ENCODE measurements at regions not wholly inside any gene's neighbourhood (a gene's known extent, or its start where the extent isn't known, plus 50 kb on each side); places are given as distances from the start of the nearest gene placed in this dataset.

- no peak for FAIRE-seq
- no peaks in the 10 kb centered on the region for H3K9me1 ChIP-seq (ENCODE audit: control insufficient read depth, extremely low read depth, insufficient read depth, low read length)
- H2AFZ ChIP-seq (ENCODE audit: control insufficient read depth, low read length), result no peak overlapping the region
- no peak overlapping the region for H3K27ac ChIP-seq (ENCODE audit: control insufficient read depth, insufficient read depth, low read length)
- H3K79me2 ChIP-seq (ENCODE audit: control insufficient read depth, insufficient read depth, low read length), result no peaks in the 10 kb centered on the region
- no peaks in the 10 kb centered on the region for H3K4me1 ChIP-seq (ENCODE audit: control insufficient read depth, extremely low read depth, insufficient read depth, low read length)
- DNase-seq (ENCODE audit: low read depth, low spot score), result no peak
- no peak overlapping the region for H3K4me3 ChIP-seq (ENCODE audit: control insufficient read depth in 2 of 3, extremely low read depth in 1 of 3, insufficient read depth in 2 of 3, low read depth in 1 of 3, low read length in 3 of 3)
- no peak overlapping the region for H3K4me2 ChIP-seq (ENCODE audit: control insufficient read depth, extremely low read depth, insufficient read depth, low read depth, low read length)
- dilution Hi-C loops (cut with MboI; ENCODE audit: extremely low pct_ligation_motif_present, low sequenced_read_pairs), result no loop called here
- H4K20me1 ChIP-seq (ENCODE audit: control insufficient read depth, extremely low read depth, insufficient read depth, low read length), result no peaks in the 10 kb centered on the region
- no peaks in the 10 kb centered on the region for H3K9me3 ChIP-seq (ENCODE audit: control insufficient read depth, low read depth, low read length)
- TF ChIP-seq CTCF (optimal IDR thresholded peaks at IDR 0.05 in 1 of 3, IDR thresholded peaks at IDR 0.05 in 1 of 3, conservative IDR thresholded peaks at IDR 0.05 in 1 of 3; ENCODE audit: extremely low read depth in 1 of 3, insufficient read depth in 2 of 3, low read length in 3 of 3), result no peak
- H3K27me3 ChIP-seq (ENCODE audit: control insufficient read depth, extremely low read depth, insufficient read depth, low read length), result no peaks in the 10 kb centered on the region
- no peaks in the 10 kb centered on the region for H3K36me3 ChIP-seq (ENCODE audit: control insufficient read depth in 2 of 2, extremely low read depth in 1 of 2, insufficient read depth in 2 of 2, low read length in 2 of 2)
- no peak overlapping the region for H3K9ac ChIP-seq (ENCODE audit: control insufficient read depth, extremely low read depth, insufficient read depth, low read length)
Observed at GRCh38 chr11:97656356-97656755, 1266.5 kb downstream of the JRKL start.

- Histone ChIP-seq H3K9me3 (ENCODE audit: control insufficient read depth, low read depth, low read length) (no peaks in the 10 kb centered on the region), H2AFZ (ENCODE audit: control insufficient read depth, low read length) (no peak overlapping the region), H3K79me2 (ENCODE audit: control insufficient read depth, insufficient read depth, low read length) (no peaks in the 10 kb centered on the region), H3K9me1 (ENCODE audit: control insufficient read depth, extremely low read depth, insufficient read depth, low read length) (no peaks in the 10 kb centered on the region), H3K9ac (ENCODE audit: control insufficient read depth, extremely low read depth, insufficient read depth, low read length) (no peak overlapping the region), H3K4me3 (ENCODE audit: control insufficient read depth in 2 of 3, extremely low read depth in 1 of 3, insufficient read depth in 2 of 3, low read depth in 1 of 3, low read length in 3 of 3) (no peak overlapping the region), H3K27ac (ENCODE audit: control insufficient read depth, insufficient read depth, low read length) (no peak overlapping the region), H3K27me3 (ENCODE audit: control insufficient read depth, extremely low read depth, insufficient read depth, low read length) (no peaks in the 10 kb centered on the region), H3K4me2 (ENCODE audit: control insufficient read depth, extremely low read depth, insufficient read depth, low read depth, low read length) (no peak overlapping the region), H3K4me1 (ENCODE audit: control insufficient read depth, extremely low read depth, insufficient read depth, low read length) (no peaks in the 10 kb centered on the region), H3K36me3 (ENCODE audit: control insufficient read depth in 2 of 2, extremely low read depth in 1 of 2, insufficient read depth in 2 of 2, low read length in 2 of 2) (no peaks in the 10 kb centered on the region), H4K20me1 (ENCODE audit: control insufficient read depth, extremely low read depth, insufficient read depth, low read length) (no peaks in the 10 kb centered on the region)
- dilution Hi-C loops (cut with MboI; ENCODE audit: extremely low pct_ligation_motif_present, low sequenced_read_pairs), result no loop called here
- FAIRE-seq (no peak), DNase-seq (ENCODE audit: low read depth, low spot score) (no peak)
- no peak for TF ChIP-seq CTCF (optimal IDR thresholded peaks at IDR 0.05 in 1 of 3, IDR thresholded peaks at IDR 0.05 in 1 of 3, conservative IDR thresholded peaks at IDR 0.05 in 1 of 3; ENCODE audit: extremely low read depth in 1 of 3, insufficient read depth in 2 of 3, low read length in 3 of 3)
- TF ChIP-seq EZH2 (IDR thresholded peaks at IDR 0.05; ENCODE audit: low read length), result no peak
Observed at GRCh38 chr11:97657852-97658251, 1268.0 kb downstream of the JRKL start.
